Brain pericyte (primary cell): ENCODE measurements at regions not wholly inside any gene's neighbourhood (a gene's known extent, or its start where the extent isn't known, plus 50 kb on each side); places are given as distances from the start of the nearest gene placed in this dataset.

Experiments used
- DNase-seq: peaks from one replicate; pipeline ENCODE4 v3.0.0-alpha.2; 2012; ENCODE audit warnings: low read depth, low spot score

GRCh38 chr10:90975096-90975495 is 54.2 kb upstream of the ANKRD1 start:
- no peak for DNase-seq

- no peak for DNase-seq
Observed at GRCh38 chr10:90977162-90977854, 56.4 kb upstream of the ANKRD1 start.

GRCh38 chr10:90977855-90978486 is 57.1 kb upstream of the ANKRD1 start:
- no peak for DNase-seq

GRCh38 chr10:90982406-90983008 is 61.6 kb upstream of the ANKRD1 start:
- no peak for DNase-seq

DNA sequence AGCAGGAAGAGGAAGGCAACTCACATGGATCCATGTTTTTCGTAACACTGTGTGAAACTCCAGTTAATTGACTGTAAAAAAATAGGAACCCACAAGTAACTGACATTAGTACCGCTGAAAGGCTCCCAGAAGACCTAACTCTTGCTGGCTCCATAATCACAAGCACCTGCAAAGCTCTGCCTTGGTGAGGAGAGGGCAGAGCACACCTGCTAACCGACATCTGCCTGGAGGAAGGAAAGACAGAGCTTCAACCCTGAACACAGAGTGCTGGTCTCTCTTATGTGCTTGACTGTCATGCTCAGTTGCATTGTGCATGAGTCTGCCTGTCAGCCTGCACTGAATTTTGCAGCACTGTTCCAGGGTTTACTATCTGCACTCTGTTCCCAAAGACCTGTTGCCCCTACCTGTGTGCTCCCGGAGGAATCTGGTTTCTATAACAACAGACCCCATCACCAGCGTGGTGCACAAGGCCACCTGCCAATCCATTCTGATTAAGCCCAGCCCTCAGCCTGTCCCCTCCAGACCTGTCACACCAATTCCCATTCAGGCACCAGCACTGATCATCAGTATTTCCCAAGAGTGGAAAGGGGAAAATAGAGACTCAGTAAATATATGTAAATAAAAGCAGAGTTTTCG is 63.1 kb upstream of the ANKRD1 start:
- DNase-seq, result no peak

- DNase-seq, result no peak
Observed at GRCh38 chr10:90984898-90985297, 64.0 kb upstream of the ANKRD1 start.

GRCh38 chr10:90985321-90985933 is 64.5 kb upstream of the ANKRD1 start:
- DNase-seq, result no peak

GRCh38 chr10:90986136-90986760 is 65.4 kb upstream of the ANKRD1 start:
- DNase-seq, result no peak

GRCh38 chr10:90986870-90987269 is 66.0 kb upstream of the ANKRD1 start:
- DNase-seq, result no peak

DNA sequence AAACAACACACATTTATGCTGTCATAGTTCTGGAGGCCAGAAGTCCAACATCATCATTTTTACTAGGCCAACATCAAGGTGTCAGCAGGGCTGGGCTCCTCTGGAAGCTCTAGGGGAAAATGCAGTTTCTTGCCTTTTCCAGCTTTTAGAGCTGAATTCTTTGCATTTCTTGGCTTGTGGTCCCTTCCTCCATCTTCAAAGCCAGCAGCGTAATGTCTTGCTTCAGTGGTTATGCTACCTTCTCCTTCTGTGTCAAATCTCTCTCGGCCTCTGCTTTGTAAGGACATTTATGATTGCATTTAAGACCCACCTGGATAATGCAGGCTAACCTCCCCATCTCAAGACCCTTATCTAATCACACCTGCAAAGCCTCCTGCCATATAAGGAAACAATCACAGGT is 66.5 kb upstream of the ANKRD1 start:
- DNase-seq, result no peak

DNA sequence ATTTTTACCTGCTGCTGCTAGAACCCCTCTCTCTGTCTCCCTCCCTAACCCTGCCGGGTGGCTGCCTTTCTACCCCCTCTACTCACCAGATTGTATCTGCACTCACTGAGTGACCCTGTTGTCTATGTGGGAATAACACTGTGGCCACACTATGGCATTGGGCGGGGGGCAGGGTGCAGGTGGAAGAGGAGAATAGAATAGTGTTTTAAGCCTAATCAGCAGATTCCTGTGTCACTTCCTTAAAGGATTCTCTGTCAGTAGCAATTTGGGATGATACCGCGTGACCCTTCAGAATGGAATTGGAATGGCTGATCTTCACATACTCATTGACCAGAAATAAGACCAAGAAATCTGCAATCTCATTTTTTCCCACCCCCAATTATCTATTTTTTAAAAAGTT is 67.1 kb upstream of the ANKRD1 start:
- no peak for DNase-seq

DNA sequence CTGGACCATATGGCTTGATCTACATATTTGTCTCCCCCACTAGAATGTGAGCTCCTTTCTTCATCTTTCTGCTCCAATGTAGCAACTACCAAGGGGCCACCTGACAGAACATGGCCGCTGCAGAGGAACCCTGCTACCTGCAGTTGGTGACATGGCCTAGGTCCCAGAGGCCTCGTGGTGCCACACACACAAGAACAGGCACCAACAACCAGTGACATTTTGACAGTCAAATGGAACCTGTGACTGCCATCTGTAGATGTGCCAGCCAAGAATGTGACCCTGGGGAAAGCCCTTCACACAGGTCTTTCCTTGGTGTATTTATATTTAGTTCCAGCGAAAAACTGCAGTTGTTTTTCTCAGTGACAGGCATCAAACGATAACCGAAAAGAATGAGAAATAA is 67.9 kb upstream of the ANKRD1 start:
- DNase-seq, result no peak

GRCh38 chr10:90989378-90989777 is 68.5 kb upstream of the ANKRD1 start:
- DNase-seq, result no peak

GRCh38 chr10:90992462-90992861 is 71.6 kb upstream of the ANKRD1 start:
- DNase-seq, result no peak

DNA sequence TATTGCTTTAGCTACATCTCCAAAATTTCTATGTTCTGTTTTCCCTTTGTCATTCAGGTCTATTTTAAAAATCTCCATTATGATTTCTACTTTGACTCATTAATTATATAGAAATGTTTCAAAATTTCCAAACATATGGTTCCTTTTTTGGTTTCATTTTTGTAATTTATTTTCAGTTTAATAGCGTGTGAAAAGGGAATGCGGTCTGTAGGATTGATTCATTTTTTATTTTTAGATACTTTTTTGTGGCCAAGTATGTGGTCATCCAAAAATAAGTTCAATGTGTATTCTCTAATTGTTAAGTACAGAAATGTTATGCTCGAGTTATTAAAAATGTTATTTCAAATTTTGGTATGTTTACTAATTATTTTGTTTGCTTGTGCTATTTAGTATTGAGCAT is 72.5 kb upstream of the ANKRD1 start:
- DNase-seq, result no peak

- DNase-seq, result no peak
Observed at GRCh38 chr10:90997670-90998069, 76.8 kb upstream of the ANKRD1 start.

- DNase-seq, result no peak
Observed at GRCh38 chr10:90998733-90999511, 78.0 kb upstream of the ANKRD1 start.

GRCh38 chr10:90999512-91000172 is 78.8 kb upstream of the ANKRD1 start:
- DNase-seq, result no peak

DNA sequence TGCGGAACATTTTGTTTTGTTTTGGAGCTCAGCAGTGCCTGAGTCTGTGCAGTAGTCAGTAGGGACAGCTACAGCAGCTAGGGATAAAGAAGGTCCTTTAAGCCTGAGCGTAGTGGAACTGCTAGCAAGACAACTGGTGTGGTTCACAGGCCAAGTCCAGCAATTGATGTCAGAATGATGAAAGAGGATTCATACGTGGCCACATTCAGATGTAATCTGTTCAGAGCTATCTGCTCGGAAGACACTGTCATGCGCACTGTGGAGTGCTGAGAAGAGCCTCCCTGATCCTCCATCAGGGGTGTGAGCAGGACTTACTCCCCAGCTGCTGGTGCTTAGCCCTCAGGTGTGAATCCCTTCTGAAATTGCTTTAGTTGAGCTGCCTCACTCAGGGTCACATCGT is 79.6 kb upstream of the ANKRD1 start:
- DNase-seq, result no peak

DNA sequence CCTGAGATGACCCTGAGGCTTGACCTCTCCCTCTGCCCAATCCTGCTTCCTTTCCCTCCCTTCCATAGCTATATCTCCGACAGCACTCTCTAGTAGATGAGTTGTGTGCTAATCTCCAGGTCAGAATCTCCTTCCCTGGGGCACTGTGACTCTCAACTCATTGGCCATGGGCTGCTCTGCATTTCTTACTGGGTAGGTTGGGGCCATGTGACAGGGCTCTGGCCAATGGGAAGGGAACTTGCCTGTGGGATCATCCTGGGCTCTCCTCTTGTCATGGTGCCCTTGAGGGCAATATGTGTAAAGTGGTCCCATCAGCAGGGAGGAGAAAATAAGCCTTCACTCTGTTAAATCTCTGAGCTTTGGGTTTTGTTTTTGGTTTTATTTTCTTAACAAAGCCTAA is 80.1 kb upstream of the ANKRD1 start:
- DNase-seq, result no peak

- no peak for DNase-seq
Observed at GRCh38 chr10:91002656-91003055, 81.8 kb upstream of the ANKRD1 start.
